Liver (tissue), 2 donors: ENCODE measurements at regions not wholly inside any gene's neighbourhood (a gene's known extent, or its start where the extent isn't known, plus 50 kb on each side); places are given as distances from the start of the nearest gene placed in this dataset.

Experiments used
- TF ChIP-seq, protein P1 (sequence below): fragments of 150-350 bp; IDR thresholded peaks from 2 replicates; pipeline ENCODE4 v1.5.1; 2017; ENCODE audit warnings: improper control_type of control experiment, low read depth, low read length; ENCODE audit not compliant: missing input control
- TF ChIP-seq, protein P2 (sequence below): IDR thresholded peaks from 2 replicates; pipeline ENCODE4 v1.6.1; 2016; ENCODE audit warnings: antibody characterized with exemption
- donor health status: healthy.

DNA sequence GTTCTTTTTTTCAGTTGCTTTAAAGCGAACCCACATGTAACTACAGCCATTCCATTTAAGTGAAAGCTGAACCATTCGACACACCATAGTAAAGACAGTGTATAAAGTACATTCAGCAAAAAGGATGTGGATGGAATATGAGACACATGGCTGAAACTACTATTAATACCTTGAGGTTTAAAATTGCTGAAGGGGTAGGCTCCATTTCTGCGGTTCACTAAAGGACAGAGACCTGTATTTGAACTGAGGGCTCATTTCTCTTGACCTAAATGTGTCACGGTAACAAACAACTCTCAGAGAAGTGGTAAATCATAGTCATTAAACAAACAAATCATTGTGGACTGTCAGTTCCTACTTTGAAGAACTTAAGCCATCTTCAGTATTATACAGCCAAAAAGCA lies 1085.6 kb upstream of the TENM3 start:
- TF ChIP-seq, protein P1, sequence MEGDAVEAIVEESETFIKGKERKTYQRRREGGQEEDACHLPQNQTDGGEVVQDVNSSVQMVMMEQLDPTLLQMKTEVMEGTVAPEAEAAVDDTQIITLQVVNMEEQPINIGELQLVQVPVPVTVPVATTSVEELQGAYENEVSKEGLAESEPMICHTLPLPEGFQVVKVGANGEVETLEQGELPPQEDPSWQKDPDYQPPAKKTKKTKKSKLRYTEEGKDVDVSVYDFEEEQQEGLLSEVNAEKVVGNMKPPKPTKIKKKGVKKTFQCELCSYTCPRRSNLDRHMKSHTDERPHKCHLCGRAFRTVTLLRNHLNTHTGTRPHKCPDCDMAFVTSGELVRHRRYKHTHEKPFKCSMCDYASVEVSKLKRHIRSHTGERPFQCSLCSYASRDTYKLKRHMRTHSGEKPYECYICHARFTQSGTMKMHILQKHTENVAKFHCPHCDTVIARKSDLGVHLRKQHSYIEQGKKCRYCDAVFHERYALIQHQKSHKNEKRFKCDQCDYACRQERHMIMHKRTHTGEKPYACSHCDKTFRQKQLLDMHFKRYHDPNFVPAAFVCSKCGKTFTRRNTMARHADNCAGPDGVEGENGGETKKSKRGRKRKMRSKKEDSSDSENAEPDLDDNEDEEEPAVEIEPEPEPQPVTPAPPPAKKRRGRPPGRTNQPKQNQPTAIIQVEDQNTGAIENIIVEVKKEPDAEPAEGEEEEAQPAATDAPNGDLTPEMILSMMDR = no peak
- TF ChIP-seq, protein P2, sequence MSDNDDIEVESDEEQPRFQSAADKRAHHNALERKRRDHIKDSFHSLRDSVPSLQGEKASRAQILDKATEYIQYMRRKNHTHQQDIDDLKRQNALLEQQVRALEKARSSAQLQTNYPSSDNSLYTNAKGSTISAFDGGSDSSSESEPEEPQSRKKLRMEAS = no peak
